ENCODE measurements at regions not wholly inside any gene's neighbourhood (a gene's known extent, or its start where the extent isn't known, plus 50 kb on each side); places are given as distances from the start of the nearest gene placed in this dataset.
"Not testable (repeated sequence)": the region's sequence is repeated elsewhere in the genome, so short reads cannot be mapped to it uniquely, and the experiment has no call there.

GRCh38 chr4:57194068-57194611 is 84.0 kb upstream of the IGFBP7 start:
- Histone ChIP-seq H3K36me3 (ENCODE audit: control insufficient read depth in 1 of 2, insufficient read depth in 2 of 2, low read length in 2 of 2) (no peaks in the 10 kb centered on the region), H3K9me3 (ENCODE audit: control insufficient read depth in 1 of 2, low read length in 2 of 2) (no peaks in the 10 kb centered on the region), H3K27ac (ENCODE audit: low read length) (no peak overlapping the region), H3K4me1 (ENCODE audit: control insufficient read depth in 1 of 2, insufficient read depth in 2 of 2, low read length in 2 of 2) (peaks cover 0 to 27% of the 10 kb centered on the region in 2 donors), H3K27me3 (ENCODE audit: low read depth, low read length) (no peaks in the 10 kb centered on the region), H3K4me3 (ENCODE audit: low read depth in 1 of 2, low read length in 2 of 2) (no peak overlapping the region)

DNA sequence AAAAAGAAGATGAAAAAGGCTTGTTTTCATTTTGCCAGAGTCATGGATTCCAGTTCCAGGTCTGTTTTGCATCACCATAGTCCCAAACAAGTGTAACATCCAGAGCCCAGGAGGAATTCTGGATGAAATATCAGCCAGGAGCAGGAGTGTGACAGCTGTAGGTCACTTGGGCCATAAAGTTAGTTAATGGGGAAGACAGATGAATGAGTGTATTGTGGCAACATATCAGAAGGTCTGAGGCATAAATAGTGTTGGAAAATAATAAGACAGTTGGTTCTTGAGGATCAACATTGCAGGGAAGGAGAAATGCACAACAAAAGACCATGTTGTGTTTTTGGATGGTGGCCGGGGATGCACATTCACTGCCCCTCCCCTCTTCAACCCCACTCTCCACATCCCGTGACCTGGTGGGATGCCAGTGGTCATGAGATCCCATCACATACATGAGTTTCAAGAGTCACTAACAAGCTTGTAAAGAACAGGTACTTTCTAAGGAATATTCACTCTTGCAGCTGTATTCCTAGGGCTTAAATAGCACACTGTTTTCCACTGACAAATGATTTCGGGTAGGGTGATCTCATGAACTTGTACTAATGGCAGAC is 83.1 kb upstream of the IGFBP7 start:
- Histone ChIP-seq H3K9me3 (ENCODE audit: control insufficient read depth in 1 of 2, low read length in 2 of 2) (no peaks in the 10 kb centered on the region), H3K27ac (ENCODE audit: low read length) (no peak overlapping the region), H3K4me1 (ENCODE audit: control insufficient read depth in 1 of 2, insufficient read depth in 2 of 2, low read length in 2 of 2) (peaks cover 0 to 27% of the 10 kb centered on the region in 2 donors), H3K4me3 (ENCODE audit: low read depth in 1 of 2, low read length in 2 of 2) (no peak overlapping the region), H3K36me3 (ENCODE audit: control insufficient read depth in 1 of 2, insufficient read depth in 2 of 2, low read length in 2 of 2) (no peaks in the 10 kb centered on the region), H3K27me3 (ENCODE audit: low read depth, low read length) (no peaks in the 10 kb centered on the region)

GRCh38 chr4:57191523-57192034 is 81.4 kb upstream of the IGFBP7 start:
- H3K4me1 ChIP-seq (ENCODE audit: control insufficient read depth in 1 of 2, insufficient read depth in 2 of 2, low read length in 2 of 2) = peaks cover 0 to 27% of the 10 kb centered on the region in 2 donors
- H3K27ac ChIP-seq (ENCODE audit: low read length) = no peak overlapping the region
- no peaks in the 10 kb centered on the region for H3K36me3 ChIP-seq (ENCODE audit: control insufficient read depth in 1 of 2, insufficient read depth in 2 of 2, low read length in 2 of 2)
- H3K4me3 ChIP-seq (ENCODE audit: low read depth in 1 of 2, low read length in 2 of 2) = no peak overlapping the region
- no peaks in the 10 kb centered on the region for H3K27me3 ChIP-seq (ENCODE audit: low read depth, low read length)
- no peaks in the 10 kb centered on the region for H3K9me3 ChIP-seq (ENCODE audit: control insufficient read depth in 1 of 2, low read length in 2 of 2)

DNA sequence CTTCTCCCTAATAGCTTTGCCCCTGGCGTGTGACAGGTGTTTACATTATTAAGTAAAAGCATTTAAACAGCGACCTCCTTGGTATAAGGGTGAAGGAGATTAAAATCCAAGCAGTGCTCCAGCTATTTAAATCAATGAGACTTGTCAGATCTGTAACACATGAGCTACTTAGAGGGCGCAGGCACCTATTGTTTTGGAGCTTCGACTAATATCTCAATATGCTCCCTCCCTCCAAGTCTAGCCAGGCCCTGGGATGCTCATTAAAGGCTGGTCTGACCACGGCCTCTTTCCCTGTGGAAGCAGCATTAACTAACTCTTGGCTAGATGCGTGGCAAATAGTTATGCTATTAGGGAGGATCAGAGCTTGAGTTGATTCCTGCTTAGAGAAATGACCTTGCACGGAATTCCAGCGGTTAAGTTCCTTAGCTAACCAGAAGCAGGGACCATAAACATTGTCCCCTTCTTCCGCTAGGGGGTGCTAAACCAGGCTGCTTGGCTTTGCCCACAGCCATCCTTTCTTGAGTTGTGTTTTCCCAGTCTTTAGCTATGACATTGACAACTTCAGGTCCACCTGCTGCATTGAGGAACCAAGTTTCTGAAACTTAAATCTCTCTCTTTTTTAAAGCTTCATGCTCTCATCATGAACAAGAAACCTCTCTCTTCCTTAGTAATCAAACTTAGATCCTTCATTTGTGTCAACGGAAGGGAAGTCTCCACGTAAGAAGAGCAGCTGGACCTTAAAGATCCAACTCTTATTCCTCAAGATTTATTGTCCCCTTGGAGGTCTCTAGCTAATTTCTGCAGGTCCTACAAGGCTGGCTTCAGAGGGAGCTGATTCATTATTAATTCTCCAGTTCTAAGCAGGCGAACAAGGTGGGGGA is 80.7 kb upstream of the IGFBP7 start:
- Histone ChIP-seq H3K9me3 (ENCODE audit: control insufficient read depth in 1 of 2, low read length in 2 of 2) (no peaks in the 10 kb centered on the region), H3K4me3 (ENCODE audit: low read depth in 1 of 2, low read length in 2 of 2) (no peak overlapping the region), H3K27me3 (ENCODE audit: low read depth, low read length) (no peaks in the 10 kb centered on the region), H3K27ac (ENCODE audit: low read length) (no peak overlapping the region), H3K36me3 (ENCODE audit: control insufficient read depth in 1 of 2, insufficient read depth in 2 of 2, low read length in 2 of 2) (no peaks in the 10 kb centered on the region), H3K4me1 (ENCODE audit: control insufficient read depth in 1 of 2, insufficient read depth in 2 of 2, low read length in 2 of 2) (peaks cover 0 to 27% of the 10 kb centered on the region in 2 donors)

- no peaks in the 10 kb centered on the region for H3K9me3 ChIP-seq (ENCODE audit: control insufficient read depth in 1 of 2, low read length in 2 of 2)
- no peak overlapping the region for H3K27ac ChIP-seq (ENCODE audit: low read length)
- no peaks in the 10 kb centered on the region for H3K36me3 ChIP-seq (ENCODE audit: control insufficient read depth in 1 of 2, insufficient read depth in 2 of 2, low read length in 2 of 2)
- H3K4me1 ChIP-seq (ENCODE audit: control insufficient read depth in 1 of 2, insufficient read depth in 2 of 2, low read length in 2 of 2) = peaks cover 0 to 15% of the 10 kb centered on the region in 2 donors
- H3K27me3 ChIP-seq (ENCODE audit: low read depth, low read length) = no peaks in the 10 kb centered on the region
- H3K4me3 ChIP-seq (ENCODE audit: low read depth in 1 of 2, low read length in 2 of 2) = no peak overlapping the region
Observed at GRCh38 chr4:57187246-57187645, 77.1 kb upstream of the IGFBP7 start.

- H3K27me3 ChIP-seq (ENCODE audit: low read depth, low read length) = no peaks in the 10 kb centered on the region
- H3K4me1 ChIP-seq (ENCODE audit: control insufficient read depth in 1 of 2, insufficient read depth in 2 of 2, low read length in 2 of 2) = no peaks in the 10 kb centered on the region
- no peak overlapping the region for H3K4me3 ChIP-seq (ENCODE audit: low read depth in 1 of 2, low read length in 2 of 2)
- H3K36me3 ChIP-seq (ENCODE audit: control insufficient read depth in 1 of 2, insufficient read depth in 2 of 2, low read length in 2 of 2) = no peaks in the 10 kb centered on the region
- no peak overlapping the region for H3K27ac ChIP-seq (ENCODE audit: low read length)
- no peaks in the 10 kb centered on the region for H3K9me3 ChIP-seq (ENCODE audit: control insufficient read depth in 1 of 2, low read length in 2 of 2)
Observed at GRCh38 chr4:57184378-57185029, 74.3 kb upstream of the IGFBP7 start.

DNA sequence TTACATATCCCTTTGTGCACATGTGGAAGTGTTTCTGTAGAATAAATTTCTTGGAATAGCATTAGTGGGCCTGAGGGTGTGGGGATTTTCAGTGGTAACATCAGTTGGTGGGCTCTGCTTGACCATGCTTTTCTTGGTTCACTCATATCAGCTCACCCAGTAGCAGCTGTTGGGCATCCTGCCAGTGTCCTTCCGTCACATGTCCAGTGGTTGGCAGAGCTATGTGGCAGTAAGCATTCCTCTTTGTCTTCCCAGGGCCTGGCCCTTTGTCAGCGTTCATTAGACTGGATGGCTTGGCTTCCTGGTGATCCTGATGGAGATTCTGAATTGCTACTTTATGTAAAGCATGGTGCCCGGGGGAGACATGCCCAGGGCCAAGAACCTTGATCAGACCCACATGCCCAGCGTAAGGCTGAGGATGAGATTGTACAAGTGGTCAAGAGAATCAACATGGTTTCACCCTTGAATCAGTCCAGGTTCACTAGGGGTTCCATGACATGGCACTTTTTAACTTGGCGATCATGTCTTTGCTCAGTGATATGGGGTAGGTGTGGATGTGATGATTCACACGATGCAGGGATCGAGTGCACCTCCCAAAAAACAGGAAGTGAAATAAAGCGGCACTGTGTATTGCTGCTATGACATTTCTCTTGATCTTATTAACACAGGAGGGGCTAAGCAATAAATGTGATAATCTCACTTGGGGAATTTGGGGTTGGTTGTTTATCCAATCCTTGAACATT is 72.1 kb upstream of the IGFBP7 start:
- H3K4me1 ChIP-seq (ENCODE audit: control insufficient read depth in 1 of 2, insufficient read depth in 2 of 2, low read length in 2 of 2) = no peaks in the 10 kb centered on the region
- no peaks in the 10 kb centered on the region for H3K9me3 ChIP-seq (ENCODE audit: control insufficient read depth in 1 of 2, low read length in 2 of 2)
- no peak overlapping the region for H3K27ac ChIP-seq (ENCODE audit: low read length)
- no peak overlapping the region for H3K4me3 ChIP-seq (ENCODE audit: low read depth in 1 of 2, low read length in 2 of 2)
- H3K36me3 ChIP-seq (ENCODE audit: control insufficient read depth in 1 of 2, insufficient read depth in 2 of 2, low read length in 2 of 2) = no peaks in the 10 kb centered on the region
- no peaks in the 10 kb centered on the region for H3K27me3 ChIP-seq (ENCODE audit: low read depth, low read length)

DNA sequence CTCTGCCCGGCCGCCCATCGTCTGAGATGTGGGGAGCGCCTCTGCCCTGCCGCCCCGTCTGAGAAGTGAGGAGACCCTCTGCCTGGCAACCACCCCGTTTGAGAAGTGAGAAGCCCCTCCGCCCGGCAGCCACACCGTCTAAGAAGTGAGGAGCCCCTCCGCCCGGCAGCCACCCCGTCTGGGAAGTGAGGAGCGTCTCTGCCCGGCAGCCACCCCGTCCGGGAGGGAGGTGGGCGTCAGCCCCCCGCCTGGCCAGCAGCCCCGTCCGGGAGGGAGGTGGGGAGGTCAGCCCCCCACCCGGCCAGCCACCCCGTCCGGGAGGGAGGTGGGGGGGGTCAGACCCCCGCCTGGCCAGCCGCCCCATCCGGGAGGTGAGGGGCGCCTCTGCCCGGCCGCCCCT is 63.0 kb upstream of the IGFBP7 start:
- H3K27ac ChIP-seq (ENCODE audit: low read length); H3K27me3 ChIP-seq (ENCODE audit: low read depth, low read length); H3K9me3 ChIP-seq (ENCODE audit: control insufficient read depth in 1 of 2, low read length in 2 of 2); H3K36me3 ChIP-seq (ENCODE audit: control insufficient read depth in 1 of 2, insufficient read depth in 2 of 2, low read length in 2 of 2); H3K4me3 ChIP-seq (ENCODE audit: low read depth in 1 of 2, low read length in 2 of 2); H3K4me1 ChIP-seq (ENCODE audit: control insufficient read depth in 1 of 2, insufficient read depth in 2 of 2, low read length in 2 of 2): not testable (repeated sequence)

- H3K36me3 ChIP-seq (ENCODE audit: control insufficient read depth in 1 of 2, insufficient read depth in 2 of 2, low read length in 2 of 2) = no peaks in the 10 kb centered on the region
- H3K27me3 ChIP-seq (ENCODE audit: low read depth, low read length) = no peaks in the 10 kb centered on the region
- H3K9me3 ChIP-seq (ENCODE audit: control insufficient read depth in 1 of 2, low read length in 2 of 2) = no peaks in the 10 kb centered on the region
- H3K27ac ChIP-seq (ENCODE audit: low read length) = no peak overlapping the region
- H3K4me3 ChIP-seq (ENCODE audit: low read depth in 1 of 2, low read length in 2 of 2) = no peak overlapping the region
- H3K4me1 ChIP-seq (ENCODE audit: control insufficient read depth in 1 of 2, insufficient read depth in 2 of 2, low read length in 2 of 2) = no peaks in the 10 kb centered on the region
Observed at GRCh38 chr4:57172065-57172464, 61.9 kb upstream of the IGFBP7 start.

DNA sequence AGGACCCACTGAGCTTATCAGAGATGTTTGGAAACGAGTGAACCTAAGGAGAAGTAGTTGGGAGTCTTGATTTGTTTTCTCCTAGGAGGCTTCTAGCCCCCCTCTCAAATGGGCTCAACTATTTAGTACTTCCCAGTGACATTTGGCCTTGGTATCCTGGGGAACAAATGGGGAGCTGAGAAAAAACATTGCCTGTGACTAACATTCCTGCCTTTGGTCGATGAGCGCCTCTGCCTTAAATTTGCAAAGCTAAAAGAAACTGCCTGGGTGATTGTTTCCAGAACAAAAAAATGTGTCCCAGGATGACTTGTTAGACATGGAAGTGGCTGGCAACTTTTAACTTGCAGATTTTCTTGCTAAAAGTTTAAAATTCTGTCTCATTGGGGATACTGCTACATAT is 58.8 kb upstream of the IGFBP7 start:
- no peaks in the 10 kb centered on the region for H3K36me3 ChIP-seq (ENCODE audit: control insufficient read depth in 1 of 2, insufficient read depth in 2 of 2, low read length in 2 of 2)
- no peak overlapping the region for H3K27ac ChIP-seq (ENCODE audit: low read length)
- H3K27me3 ChIP-seq (ENCODE audit: low read depth, low read length) = no peaks in the 10 kb centered on the region
- no peaks in the 10 kb centered on the region for H3K9me3 ChIP-seq (ENCODE audit: control insufficient read depth in 1 of 2, low read length in 2 of 2)
- no peaks in the 10 kb centered on the region for H3K4me1 ChIP-seq (ENCODE audit: control insufficient read depth in 1 of 2, insufficient read depth in 2 of 2, low read length in 2 of 2)
- no peak overlapping the region for H3K4me3 ChIP-seq (ENCODE audit: low read depth in 1 of 2, low read length in 2 of 2)
